ENCODE measurements at regions not wholly inside any gene's neighbourhood (a gene's known extent, or its start where the extent isn't known, plus 50 kb on each side); places are given as distances from the start of the nearest gene placed in this dataset.

DNA sequence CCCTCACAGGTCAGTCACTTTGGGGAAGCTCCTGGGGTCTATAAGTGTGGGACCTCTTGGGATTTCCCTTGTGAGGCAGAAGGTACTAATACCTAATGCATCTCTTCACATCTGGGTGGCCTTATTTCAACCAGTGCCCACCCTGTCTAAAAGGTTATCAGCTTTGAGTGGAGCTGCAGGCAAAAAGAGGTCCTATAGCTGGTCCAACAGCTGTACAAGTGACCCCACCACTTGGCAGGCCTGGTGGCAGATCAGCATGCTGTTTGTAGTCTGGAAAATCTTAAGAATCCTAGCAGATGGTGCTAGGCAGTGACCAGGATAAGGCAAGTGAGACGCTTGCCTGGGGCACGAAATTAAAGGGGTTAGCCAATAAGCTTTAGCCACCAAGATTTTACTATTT, 51.6 kb upstream of the GTSF1L start:
- TF ChIP-seq, protein P1, sequence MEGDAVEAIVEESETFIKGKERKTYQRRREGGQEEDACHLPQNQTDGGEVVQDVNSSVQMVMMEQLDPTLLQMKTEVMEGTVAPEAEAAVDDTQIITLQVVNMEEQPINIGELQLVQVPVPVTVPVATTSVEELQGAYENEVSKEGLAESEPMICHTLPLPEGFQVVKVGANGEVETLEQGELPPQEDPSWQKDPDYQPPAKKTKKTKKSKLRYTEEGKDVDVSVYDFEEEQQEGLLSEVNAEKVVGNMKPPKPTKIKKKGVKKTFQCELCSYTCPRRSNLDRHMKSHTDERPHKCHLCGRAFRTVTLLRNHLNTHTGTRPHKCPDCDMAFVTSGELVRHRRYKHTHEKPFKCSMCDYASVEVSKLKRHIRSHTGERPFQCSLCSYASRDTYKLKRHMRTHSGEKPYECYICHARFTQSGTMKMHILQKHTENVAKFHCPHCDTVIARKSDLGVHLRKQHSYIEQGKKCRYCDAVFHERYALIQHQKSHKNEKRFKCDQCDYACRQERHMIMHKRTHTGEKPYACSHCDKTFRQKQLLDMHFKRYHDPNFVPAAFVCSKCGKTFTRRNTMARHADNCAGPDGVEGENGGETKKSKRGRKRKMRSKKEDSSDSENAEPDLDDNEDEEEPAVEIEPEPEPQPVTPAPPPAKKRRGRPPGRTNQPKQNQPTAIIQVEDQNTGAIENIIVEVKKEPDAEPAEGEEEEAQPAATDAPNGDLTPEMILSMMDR (conservative IDR thresholded peaks at IDR 0.05) = no peak
- no peak for TF ChIP-seq ZFX (IDR thresholded peaks at IDR 0.05)

Data from C4-2B (cell line).